NCI-H526 (cell line): ENCODE measurements at regions not wholly inside any gene's neighbourhood (a gene's known extent, or its start where the extent isn't known, plus 50 kb on each side); places are given as distances from the start of the nearest gene placed in this dataset.
A peak's percentile ranks its signal among the peaks of the same experiment; 100 is the strongest.

Experiments used
- DNase-seq, 2 experiments: peaks; one replicate each; lab custom pipeline; 2025; lab: John Stamatoyannopoulos, UW

DNA sequence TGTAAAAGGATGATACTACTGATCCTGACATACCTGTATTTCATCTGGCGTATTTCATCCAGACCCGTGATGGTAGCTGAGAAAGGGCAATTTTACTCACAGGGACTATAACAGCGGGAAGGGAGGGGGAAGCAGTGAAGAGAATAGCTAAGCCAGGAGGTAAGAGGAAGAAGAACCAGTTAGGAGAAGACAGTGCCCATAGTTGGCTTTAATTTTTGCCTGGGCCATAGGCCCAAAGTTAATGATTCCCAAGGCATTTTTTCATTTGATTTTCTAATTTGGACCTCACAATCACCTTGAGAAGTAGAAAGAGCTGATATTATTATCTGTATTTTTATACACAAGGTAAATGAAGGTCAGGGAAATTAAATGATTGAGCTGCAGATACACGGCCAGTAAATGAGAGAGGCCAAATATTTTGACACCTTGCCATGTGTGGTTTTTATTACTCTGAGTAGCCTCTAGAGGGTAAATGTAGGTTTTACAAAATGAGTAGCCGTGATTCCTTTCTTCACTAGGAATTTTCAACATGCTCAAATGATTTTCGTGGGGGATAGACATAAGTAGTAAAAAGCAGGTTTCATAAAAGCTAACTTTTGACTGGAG lies 382.2 kb downstream of the FUT8 start:
- no peak for DNase-seq

DNA sequence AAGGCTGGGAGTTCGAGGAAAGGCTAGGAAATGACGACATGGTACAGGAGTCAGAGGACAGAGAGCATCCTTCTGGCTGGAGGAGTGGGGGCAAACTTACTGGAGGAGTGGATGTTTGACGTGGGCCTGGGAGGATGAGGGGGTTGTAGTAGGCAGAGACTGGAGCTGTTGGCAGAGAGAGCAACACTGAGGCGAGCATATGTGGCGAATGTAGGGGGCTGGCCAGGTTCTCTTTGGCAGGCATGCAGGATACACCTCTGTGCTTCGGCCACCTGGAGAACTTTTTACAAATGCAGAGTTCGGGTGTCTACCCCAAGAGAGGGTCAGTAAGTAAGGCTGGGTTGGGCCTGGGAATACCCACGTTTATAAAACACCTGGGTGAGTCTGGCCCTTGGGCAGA lies 385.7 kb downstream of the FUT8 start:
- no peak for DNase-seq

DNA sequence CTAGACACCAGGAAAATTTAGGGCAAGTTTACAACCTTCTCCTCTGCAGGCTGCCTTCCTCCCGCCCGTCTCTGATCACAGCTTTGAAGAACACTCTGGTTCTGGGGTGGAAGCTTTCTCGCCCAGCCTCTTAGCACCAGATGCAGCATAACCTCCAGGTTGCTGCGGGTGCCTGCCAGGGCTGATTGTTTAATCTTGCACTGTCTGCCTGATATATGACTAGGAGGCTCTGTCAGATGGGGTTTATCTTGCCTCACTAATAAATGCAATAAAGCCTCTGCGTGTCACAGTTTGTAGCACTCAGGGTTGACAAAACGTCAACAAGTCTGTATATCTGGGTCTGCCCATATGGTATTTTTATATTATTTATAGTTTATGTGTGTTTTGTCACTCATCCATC lies 388.2 kb downstream of the FUT8 start:
- DNase-seq = no peak

DNA sequence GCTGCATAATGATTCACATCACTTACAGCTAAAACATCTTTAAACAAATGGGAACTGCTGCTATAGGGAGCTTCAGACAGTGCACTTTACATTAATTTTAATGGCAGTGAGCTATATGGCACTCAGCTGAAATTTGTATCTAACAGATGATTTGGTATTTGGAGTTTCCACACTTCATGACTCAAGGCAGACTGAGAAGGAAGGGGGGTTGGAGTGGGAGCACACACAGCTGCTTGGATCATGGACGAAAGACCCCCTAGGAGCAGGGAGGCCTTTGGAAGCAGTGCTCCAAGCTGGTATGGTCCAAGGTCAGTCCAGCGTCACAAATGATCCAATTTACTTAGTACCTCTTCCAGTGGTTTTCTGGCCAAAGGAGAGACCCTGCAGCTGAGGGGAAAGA lies 389.7 kb downstream of the FUT8 start:
- DNase-seq = no peak

DNA sequence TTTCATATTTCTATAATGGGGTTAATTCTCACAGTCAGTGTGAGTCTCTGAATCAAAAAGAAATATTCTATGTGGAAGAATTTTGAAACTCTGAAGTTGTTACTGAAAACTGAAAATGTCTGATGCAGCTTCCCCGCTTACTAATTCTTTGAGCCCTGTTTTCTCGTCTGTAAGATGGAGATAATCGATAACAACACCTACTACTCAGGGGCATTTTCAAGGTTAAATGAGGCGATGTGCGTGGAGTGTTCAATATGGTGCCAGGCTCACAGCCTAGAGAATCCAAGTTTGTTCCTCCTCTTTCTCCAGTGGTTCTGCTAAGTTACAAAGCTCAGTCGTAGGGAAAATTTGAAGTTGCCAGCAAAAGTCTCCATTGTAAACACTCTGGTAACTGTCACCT lies 391.4 kb downstream of the FUT8 start:
- DNase-seq = no peak

DNA sequence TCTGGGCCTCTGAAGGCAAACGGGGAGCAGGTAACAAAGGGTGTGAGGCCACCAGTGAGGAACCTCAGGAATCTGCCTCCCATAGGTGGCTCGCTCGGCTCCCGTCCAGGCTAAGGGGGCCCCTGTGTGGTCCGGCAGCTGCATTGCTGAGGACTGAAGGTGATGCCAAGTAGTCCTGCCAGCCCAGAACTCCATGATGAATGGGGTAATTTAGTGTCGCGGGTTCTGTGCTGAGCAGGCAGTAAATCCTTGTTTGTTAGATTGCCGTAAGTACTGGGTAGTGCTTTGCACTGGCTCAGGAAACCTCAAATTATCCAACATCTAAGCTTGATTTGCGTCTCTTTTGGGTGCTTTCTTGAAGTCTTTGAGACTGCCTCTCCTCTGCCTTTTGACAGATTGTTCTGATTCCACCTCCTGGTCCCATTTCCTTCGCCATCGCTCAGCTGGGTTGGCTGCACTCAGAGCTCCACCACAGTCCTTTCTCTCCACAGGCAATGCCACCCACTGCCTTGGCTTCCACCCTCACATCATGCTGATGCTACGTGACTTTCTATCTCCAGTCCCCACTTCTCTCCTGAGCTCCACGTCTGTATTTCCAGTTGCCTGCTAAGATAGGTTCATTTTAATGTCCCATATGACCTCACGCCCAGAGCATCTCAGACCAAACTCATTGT lies 392.0 kb downstream of the FUT8 start:
- no peak for DNase-seq

DNA sequence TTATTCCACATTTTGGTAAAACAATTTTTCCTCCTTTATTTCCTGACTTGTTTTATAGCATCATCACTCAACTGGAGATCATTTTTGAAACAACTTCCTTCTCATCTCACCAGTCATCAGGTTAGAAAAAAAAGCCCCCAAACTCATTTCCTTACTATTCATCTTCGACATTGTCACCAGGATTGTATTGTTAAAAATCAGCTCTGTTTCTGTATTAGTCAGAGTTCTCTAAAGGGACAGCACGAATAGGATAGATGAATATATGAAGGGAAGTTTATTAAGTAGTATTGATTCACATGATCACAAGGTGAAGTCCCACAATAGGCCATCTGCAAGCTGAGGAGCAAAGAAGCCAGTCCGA lies 392.6 kb downstream of the FUT8 start:
- DNase-seq = no peak

DNA sequence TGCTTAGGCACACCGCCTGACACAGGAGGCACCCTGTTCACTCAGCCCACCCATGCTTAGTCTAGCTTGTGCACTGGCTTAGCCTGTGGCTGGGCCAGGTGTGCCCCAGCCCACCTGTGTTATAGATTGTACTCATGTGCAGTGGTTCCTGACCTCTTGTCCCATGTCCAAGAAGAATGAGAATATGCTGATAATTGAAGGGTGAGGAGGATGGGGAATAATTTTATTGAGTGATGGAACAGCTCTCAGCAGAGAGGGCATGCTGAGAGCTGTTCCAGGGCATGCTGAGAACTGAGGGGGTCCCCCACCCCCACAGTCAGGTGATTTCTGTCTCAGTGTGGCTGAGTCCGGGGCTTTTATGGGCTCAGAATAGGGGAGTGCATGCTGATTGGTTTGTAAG lies 395.9 kb downstream of the FUT8 start:
- no peak for DNase-seq

DNA sequence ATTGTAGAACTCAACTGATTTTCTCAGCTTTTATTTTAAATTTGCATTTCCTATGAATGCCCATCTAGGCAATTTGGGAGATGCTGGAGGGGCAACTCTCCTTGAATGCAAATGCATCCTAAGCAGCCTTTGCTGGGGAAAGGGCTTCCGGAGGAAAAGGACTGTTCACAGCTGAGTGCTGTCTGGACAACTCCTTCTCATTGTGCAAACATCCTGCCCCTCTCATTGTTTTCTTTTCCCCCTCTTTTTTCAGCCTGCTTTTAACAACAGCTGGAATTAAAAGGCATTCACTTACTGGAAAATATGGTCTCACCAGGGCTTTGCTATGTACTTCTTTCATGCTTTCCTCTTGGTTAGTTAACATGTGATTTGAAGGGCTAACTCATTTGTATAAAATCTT lies 397.8 kb downstream of the FUT8 start:
- DNase-seq = no peak

DNA sequence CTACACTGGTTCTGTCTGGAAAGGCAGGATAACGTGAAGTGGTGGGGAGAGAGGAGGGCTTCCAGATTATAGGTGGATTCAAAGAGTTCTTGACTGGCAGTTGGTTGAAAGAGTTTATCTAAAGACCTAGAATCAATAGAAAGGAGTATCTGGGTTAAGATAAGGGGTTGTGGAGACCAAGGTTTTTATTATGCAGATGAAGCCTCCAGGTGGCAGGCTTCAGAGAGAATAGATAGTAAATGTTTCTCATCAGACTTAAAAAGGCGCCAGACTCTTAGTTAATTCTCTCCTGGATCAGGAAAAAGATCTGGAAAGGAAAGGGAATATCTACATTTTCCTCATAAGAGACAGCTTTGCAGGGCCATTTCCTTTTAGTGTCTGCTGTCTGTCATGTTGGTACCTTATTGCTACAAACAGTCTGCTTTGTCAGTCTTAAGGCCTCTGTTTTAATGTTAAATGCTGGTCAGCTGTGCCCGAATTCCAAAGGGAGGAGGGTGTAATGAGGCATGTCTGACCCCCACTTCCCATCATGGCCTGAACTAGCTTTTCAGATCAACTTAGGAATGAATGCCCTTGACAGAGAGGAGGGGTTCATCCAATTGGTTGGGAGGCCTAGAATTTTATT lies 401.3 kb downstream of the FUT8 start:
- DNase-seq = no peak

DNA sequence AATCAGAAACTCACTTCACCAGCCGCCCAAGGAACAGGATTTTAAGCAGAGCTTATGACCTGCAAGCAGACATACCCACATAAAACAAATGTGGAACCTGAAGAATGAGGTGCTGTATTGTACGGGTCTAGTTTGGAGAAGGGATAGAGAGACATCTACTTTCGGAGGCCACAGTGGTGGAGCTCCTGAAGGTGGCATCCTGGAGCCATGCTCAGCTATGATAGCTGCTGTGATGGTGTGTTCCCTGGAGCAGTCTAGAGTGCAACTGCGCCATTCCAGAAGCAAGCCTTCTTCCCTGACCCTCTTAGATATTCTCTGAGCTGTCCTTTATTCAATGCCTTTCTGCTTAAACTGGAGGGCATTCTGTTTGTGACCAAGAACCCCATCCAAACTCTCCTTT lies 402.6 kb downstream of the FUT8 start:
- no peak for DNase-seq

DNA sequence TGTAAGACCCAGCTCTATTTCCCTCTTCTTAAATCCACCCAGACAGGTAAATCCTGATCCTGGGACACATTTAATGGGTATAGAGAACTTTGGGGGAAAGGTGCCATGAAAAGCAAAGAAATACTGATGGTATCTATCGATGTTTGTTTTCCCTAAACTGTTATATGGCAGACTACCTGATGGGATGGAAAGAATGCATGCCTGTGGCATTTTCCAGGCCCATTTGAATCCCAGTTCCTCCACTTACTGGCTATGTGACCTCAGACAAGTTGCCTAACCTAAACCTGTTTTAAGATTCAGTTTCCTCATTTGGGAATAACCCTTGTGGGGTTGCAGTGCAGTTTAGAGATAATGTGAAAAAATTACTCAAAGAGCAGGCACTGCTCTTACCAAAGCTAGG lies 404.5 kb downstream of the FUT8 start:
- no peak for DNase-seq

DNA sequence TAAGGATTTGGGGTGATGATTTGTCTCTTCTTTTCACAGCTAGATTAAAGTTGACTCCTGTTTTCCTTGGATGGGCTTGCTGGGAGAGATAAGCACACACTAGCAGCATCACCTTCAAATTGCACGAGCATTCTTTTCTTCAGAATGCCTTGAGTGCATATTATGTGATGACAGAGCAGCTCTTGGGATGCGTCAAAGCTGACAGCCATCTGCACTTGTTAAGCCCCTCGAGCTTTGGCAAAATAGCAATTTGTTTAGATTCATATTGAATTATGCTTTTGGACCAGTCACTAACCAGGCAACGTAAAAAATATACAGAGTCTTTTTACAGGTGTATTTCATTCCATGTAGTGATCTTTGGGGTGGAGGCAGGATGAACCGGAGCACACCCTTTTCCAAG lies 407.0 kb downstream of the FUT8 start:
- DNase-seq = no peak

DNA sequence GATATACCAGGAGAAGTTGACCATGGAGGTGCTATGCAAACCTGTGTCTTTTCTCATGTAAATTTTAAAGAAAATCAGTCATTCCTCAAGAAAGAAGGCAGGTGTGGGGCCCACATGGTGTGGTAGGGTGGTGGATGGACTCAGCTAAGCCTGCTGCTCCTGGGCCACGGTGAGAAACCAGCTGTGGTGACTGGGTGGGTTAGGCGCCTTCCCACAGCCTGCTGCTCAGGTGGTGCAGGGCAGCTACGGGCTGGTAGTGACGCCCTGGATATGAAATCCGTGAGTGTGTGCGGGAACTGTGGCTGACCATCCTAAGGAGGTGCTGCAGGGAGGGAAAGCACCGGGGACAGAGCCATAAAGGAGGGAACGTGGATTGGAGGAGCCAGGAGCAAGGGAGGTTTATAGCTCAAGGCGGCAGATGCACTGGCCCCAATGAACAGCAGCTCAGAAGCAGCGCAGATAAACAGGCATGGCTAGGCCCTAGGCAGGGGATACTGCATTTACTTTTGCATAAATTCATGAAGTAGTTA lies 408.8 kb downstream of the FUT8 start:
- no peak for DNase-seq

DNA sequence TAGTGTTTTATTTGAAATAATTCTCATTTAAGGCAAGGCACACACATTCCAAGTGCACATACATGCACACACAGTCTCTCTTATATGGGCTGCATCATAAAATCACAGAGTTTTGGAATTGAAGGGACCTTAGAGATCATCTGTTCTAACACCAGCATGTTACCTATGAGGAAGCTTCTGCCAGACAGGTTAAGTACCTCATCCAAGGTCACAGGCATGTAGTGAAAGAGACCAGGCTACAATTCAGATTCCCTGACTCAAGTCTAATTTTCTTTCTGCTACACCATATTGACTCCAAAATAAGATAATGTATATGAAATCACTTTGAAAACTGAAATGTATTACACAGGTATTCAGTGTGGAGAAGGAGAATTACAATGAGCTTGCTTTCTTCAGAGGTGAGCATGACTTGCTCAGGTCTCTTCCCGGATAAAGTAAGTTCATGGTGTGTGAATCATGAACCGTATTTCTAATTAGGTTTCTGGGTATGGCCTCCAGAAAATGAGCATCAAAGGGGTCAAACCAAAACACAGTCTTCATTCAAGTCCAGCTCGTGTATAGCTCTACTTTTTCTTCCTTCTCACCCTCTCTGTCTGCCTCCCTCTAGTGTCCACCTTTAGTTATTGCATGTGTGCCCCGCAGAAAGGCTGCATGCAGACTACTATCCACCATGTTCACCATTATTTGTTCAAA lies 411.9 kb downstream of the FUT8 start:
- peak; percentile 51 to 71 for DNase-seq

DNA sequence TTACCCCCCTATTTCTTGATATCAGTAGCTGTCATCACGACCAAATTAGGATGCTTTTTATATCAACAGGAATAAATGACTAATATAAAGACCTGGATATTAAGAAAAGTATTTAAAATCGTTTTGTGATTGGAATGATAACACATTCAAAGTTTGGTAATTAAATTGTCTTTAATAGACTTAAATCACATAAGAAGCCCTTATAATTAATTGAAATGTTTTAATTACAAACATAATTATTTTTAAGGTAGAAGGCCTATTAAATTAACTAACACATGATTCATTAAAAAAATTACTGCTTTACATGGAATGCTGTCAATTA lies 412.4 kb downstream of the FUT8 start:
- DNase-seq = no peak

DNA sequence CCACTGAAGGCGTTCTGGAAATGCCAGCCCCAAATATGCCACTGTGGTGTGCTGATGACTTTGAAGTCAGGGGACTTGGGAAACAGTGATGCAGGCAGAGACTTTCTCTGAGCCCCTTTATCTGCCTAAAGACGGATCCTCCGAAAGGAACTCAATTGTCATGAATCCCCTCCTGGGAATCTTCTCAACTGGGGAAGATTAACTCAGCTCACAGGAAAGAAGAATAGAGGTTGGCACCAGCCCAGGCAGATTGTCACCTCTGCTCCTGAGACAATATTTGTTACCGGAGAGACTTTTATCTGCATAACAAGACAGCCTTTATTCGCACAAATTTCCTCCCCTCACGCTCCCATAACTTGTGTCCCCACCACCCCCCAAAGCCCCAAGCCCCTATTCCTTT lies 414.4 kb downstream of the FUT8 start:
- DNase-seq = no peak

DNA sequence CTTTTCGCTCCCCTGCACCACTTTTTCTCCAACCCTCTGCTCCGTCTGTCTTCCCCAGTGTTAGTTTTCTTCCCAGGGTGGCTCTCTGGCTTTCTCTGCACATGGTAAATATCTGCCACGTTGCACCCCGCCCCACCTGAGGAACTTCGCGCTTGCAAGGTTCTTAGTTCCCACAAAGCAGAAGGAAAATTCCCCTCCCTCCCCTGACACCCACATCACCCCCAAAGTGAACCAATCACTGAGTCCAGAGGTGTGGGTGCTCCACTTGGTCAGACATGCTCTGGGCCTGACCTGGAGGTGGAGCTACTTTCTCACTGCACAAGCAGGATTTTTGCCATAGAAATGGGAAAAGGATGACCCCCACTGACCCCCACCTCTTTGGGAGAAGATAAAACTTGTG lies 415.0 kb downstream of the FUT8 start:
- DNase-seq = no peak

DNA sequence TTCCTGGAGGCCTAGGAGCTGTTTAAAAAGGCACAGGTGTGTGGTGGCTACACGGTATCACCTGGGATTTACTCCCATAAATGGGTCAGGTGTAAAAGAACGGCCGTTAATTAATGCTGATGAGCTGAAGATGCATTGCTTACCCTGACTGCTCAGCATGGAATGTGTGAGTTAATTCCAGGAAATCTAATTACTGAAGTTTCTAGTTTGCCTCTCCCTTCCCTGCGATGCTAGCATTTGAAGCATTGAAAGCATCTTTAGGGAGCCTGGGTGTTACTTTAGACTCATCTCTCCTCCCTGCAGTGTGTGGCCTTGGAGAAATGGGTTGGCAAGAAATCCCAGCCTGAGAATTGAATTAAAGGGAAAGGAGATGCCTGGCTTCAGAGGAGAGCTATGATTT lies 415.9 kb downstream of the FUT8 start:
- DNase-seq = no peak

DNA sequence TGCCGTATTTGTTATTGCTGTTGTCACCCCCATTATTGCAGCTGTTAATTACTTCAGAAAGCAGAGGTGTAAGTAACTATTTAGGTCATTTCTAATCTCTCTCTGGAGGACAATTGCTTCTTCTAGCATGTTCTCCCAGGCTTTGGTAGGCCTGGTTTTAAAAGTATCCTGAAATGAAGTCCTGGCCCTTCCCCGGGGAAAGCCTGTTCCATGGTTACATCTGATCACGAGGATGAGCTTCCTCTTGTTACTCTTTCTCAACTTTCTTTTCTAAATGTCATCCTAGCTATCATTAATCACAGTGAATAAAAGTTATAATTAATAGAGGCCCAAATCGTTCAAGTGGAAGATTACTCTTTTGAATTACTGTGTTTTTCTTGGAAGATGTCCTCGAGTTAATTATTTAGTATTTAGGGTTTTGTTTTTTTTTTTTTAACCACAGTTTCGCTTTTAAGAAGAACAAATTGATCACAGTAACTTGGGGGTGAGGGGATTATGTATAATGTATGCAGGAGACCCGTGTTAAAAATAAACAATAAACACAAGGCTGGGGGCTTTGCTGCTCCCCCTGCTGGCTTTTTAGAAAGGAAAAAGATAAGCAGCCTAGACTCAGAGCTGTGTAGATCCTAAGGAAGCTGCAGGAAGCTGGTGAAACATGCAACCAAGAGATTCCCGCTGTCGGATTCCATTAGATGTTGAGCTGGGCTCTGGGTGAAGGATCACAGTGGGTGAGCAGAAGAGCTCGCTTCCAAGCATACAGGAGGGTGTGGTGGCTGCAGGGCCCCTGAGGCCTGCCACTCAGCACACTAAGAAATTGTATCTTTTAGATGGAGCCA lies 420.1 kb downstream of the FUT8 start:
- no peak for DNase-seq

DNA sequence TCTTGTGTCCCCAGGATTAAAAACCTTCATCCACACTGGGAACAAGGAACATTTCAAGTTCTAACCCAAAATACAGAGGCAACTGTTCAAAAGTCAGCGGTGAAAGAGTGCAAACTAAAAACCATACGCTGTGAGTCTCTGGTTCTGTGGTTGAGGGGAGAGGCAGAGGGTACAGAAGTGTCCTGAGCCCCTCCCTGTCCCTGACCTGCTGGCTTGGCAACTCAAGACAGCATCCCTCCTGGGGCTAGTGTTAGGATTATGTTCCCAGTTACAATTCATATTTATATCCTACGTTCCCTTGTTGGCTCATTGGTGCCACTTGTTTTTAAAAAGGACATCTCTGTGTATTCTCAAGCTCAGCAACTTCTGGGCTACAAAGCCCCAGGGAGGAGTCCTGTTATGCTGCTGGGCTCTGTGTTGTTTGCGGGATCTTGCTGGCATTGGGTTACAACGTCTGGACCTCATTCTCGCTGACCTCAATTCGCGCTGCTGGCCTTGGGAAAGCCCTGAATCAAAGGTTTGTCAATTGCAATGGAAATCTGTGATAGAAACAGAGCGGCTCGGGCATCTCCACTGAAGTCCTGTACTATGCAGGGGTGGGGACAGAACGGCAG lies 420.8 kb downstream of the FUT8 start:
- DNase-seq = no peak

DNA sequence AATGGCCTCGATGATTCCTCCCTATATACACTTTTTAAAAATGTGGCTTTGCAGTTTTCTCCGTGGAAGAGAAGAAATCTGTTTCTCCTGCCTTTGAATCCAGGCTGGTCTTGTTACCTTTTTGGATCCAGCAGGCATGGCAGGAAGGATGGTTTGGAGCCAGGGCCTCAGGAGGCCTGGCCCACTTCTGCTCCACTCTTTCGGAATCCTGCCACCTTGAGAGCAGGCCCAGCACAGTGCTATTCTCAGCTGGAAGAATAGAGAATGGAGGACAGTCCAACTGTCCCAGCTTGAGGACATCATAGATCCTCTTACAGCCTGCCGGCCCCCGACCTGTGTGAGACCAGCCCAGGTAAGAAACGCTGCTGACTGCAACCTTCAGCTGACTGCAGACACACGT lies 421.5 kb downstream of the FUT8 start:
- DNase-seq = no peak
